HL-60/S4 (cell line): ENCODE measurements at regions not wholly inside any gene's neighbourhood (a gene's known extent, or its start where the extent isn't known, plus 50 kb on each side); places are given as distances from the start of the nearest gene placed in this dataset.

Source experiments
- in situ Hi-C: fragments of 300-500 bp; cut with MboI; formaldehyde crosslinking; loops from 2 replicates; pipeline ENCODE4 v1.14.3; 2022; ENCODE audit warnings: low sequenced_read_pairs

- in situ Hi-C loops, result no loop called here
Observed at GRCh38 chr6:19127081-19127480, 710.1 kb upstream of the ID4 start.

GRCh38 chr6:19128701-19129100 lies 708.5 kb upstream of the ID4 start:
- in situ Hi-C loops, result no loop called here

GRCh38 chr6:19135706-19136105 lies 701.5 kb upstream of the ID4 start:
- in situ Hi-C loops, result no loop called here

GRCh38 chr6:19137505-19137904 lies 699.7 kb upstream of the ID4 start:
- in situ Hi-C loops, result no loop called here

GRCh38 chr6:19142275-19142674 lies 694.9 kb upstream of the ID4 start:
- in situ Hi-C loops, result no loop called here

- in situ Hi-C loops, result no loop called here
Observed at GRCh38 chr6:19150307-19150706, 686.9 kb upstream of the ID4 start.

- in situ Hi-C loops, result no loop called here
Observed at GRCh38 chr6:19153270-19153980, 683.7 kb upstream of the ID4 start.

GRCh38 chr6:19153981-19154295 lies 683.2 kb upstream of the ID4 start:
- in situ Hi-C loops, result no loop called here

GRCh38 chr6:19156443-19156842 lies 680.7 kb upstream of the ID4 start:
- in situ Hi-C loops, result no loop called here

GRCh38 chr6:19157486-19157885 lies 679.7 kb upstream of the ID4 start:
- in situ Hi-C loops, result no loop called here

GRCh38 chr6:19158586-19158985 lies 678.6 kb upstream of the ID4 start:
- in situ Hi-C loops, result no loop called here

GRCh38 chr6:19159089-19159488 lies 678.1 kb upstream of the ID4 start:
- in situ Hi-C loops, result no loop called here

- in situ Hi-C loops, result no loop called here
Observed at GRCh38 chr6:19159561-19159960, 677.6 kb upstream of the ID4 start.

- in situ Hi-C loops, result no loop called here
Observed at GRCh38 chr6:19160081-19160730, 677.0 kb upstream of the ID4 start.

GRCh38 chr6:19167251-19167650 lies 669.9 kb upstream of the ID4 start:
- in situ Hi-C loops, result no loop called here

- in situ Hi-C loops, result no loop called here
Observed at GRCh38 chr6:19169366-19169765, 667.8 kb upstream of the ID4 start.

GRCh38 chr6:19175023-19175422 lies 662.1 kb upstream of the ID4 start:
- in situ Hi-C loops, result no loop called here

GRCh38 chr6:19180348-19181072 lies 656.7 kb upstream of the ID4 start:
- in situ Hi-C loops, result no loop called here

- in situ Hi-C loops, result no loop called here
Observed at GRCh38 chr6:19181211-19181610, 656.0 kb upstream of the ID4 start.

- in situ Hi-C loops, result no loop called here
Observed at GRCh38 chr6:19193624-19194023, 643.5 kb upstream of the ID4 start.

GRCh38 chr6:19204445-19204844 lies 632.7 kb upstream of the ID4 start:
- in situ Hi-C loops, result no loop called here

GRCh38 chr6:19205076-19205475 lies 632.1 kb upstream of the ID4 start:
- in situ Hi-C loops, result no loop called here
